ENCODE measurements at regions not wholly inside any gene's neighbourhood (a gene's known extent, or its start where the extent isn't known, plus 50 kb on each side); places are given as distances from the start of the nearest gene placed in this dataset.
"Not testable (repeated sequence)": the region's sequence is repeated elsewhere in the genome, so short reads cannot be mapped to it uniquely, and the experiment has no call there.

GRCh38 chr5:32876791-32877190, 165.7 kb downstream of the NPR3 start:
- TF ChIP-seq EZH2phosphoT487 (IDR thresholded peaks at IDR 0.05; ENCODE audit: borderline replicate concordance, low read length) (no peak), CTCF (IDR thresholded peaks at IDR 0.05; ENCODE audit: low read depth, low read length, poor library complexity, severe bottlenecking) (no peak)
- Histone ChIP-seq H4K20me1 (ENCODE audit: control insufficient read depth, insufficient read depth, low read depth, low read length) (no peaks in the 10 kb centered on the region), H3K27me3 (ENCODE audit: control insufficient read depth, low read length) (no peaks in the 10 kb centered on the region), H3K9me3 (ENCODE audit: control insufficient read depth, insufficient read depth, low read length) (no peaks in the 10 kb centered on the region), H3K36me3 (ENCODE audit: control insufficient read depth, low read length) (no peaks in the 10 kb centered on the region), H3K4me2 (ENCODE audit: low read length) (no peak overlapping the region), H3K4me3 (ENCODE audit: low read length) (no peak overlapping the region), H3K4me1 (ENCODE audit: control insufficient read depth, low read length) (no peaks in the 10 kb centered on the region), H3F3A (ENCODE audit: control insufficient read depth, insufficient read depth) (no peaks in the 10 kb centered on the region), H3K9me2 (replicated peaks; ENCODE audit: control insufficient read depth, low read length) (no peaks in the 10 kb centered on the region), H3K79me2 (ENCODE audit: control insufficient read depth, low read length) (no peaks in the 10 kb centered on the region), H3K27ac (ENCODE audit: low read depth, low read length) (no peak overlapping the region)

- not testable (repeated sequence) for H3K9me3 ChIP-seq (ENCODE audit: control insufficient read depth, insufficient read depth, low read length); H3K27ac ChIP-seq (ENCODE audit: low read depth, low read length); H3F3A ChIP-seq (ENCODE audit: control insufficient read depth, insufficient read depth); H3K4me2 ChIP-seq (ENCODE audit: low read length); H3K36me3 ChIP-seq (ENCODE audit: control insufficient read depth, low read length); H3K4me1 ChIP-seq (ENCODE audit: control insufficient read depth, low read length); H3K4me3 ChIP-seq (ENCODE audit: low read length); H4K20me1 ChIP-seq (ENCODE audit: control insufficient read depth, insufficient read depth, low read depth, low read length); H3K79me2 ChIP-seq (ENCODE audit: control insufficient read depth, low read length); H3K27me3 ChIP-seq (ENCODE audit: control insufficient read depth, low read length); H3K9me2 ChIP-seq (replicated peaks; ENCODE audit: control insufficient read depth, low read length)
These were observed 168.2 kb downstream of the NPR3 start for GRCh38 chr5:32879364-32879763.

GRCh38 chr5:32880796-32881195, 169.7 kb downstream of the NPR3 start:
- H3K36me3 ChIP-seq (ENCODE audit: control insufficient read depth, low read length) = no peaks in the 10 kb centered on the region
- TF ChIP-seq EZH2phosphoT487 (IDR thresholded peaks at IDR 0.05; ENCODE audit: borderline replicate concordance, low read length) (no peak), CTCF (IDR thresholded peaks at IDR 0.05; ENCODE audit: low read depth, low read length, poor library complexity, severe bottlenecking) (no peak)
- no peaks in the 10 kb centered on the region for H3K4me1 ChIP-seq (ENCODE audit: control insufficient read depth, low read length)
- H3F3A ChIP-seq (ENCODE audit: control insufficient read depth, insufficient read depth) = no peaks in the 10 kb centered on the region
- no peak overlapping the region for H3K4me3 ChIP-seq (ENCODE audit: low read length)
- no peaks in the 10 kb centered on the region for H3K9me3 ChIP-seq (ENCODE audit: control insufficient read depth, insufficient read depth, low read length)
- no peak overlapping the region for H3K4me2 ChIP-seq (ENCODE audit: low read length)
- no peaks in the 10 kb centered on the region for H3K27me3 ChIP-seq (ENCODE audit: control insufficient read depth, low read length)
- H3K9me2 ChIP-seq (replicated peaks; ENCODE audit: control insufficient read depth, low read length) = no peaks in the 10 kb centered on the region
- H3K79me2 ChIP-seq (ENCODE audit: control insufficient read depth, low read length) = no peaks in the 10 kb centered on the region
- no peaks in the 10 kb centered on the region for H4K20me1 ChIP-seq (ENCODE audit: control insufficient read depth, insufficient read depth, low read depth, low read length)
- no peak overlapping the region for H3K27ac ChIP-seq (ENCODE audit: low read depth, low read length)

GRCh38 chr5:32887390-32887789, 176.3 kb downstream of the NPR3 start:
- no peaks in the 10 kb centered on the region for H3K9me3 ChIP-seq (ENCODE audit: control insufficient read depth, insufficient read depth, low read length)
- H3K4me1 ChIP-seq (ENCODE audit: control insufficient read depth, low read length) = no peaks in the 10 kb centered on the region
- H3K36me3 ChIP-seq (ENCODE audit: control insufficient read depth, low read length) = no peaks in the 10 kb centered on the region
- H3K27ac ChIP-seq (ENCODE audit: low read depth, low read length) = no peak overlapping the region
- H4K20me1 ChIP-seq (ENCODE audit: control insufficient read depth, insufficient read depth, low read depth, low read length) = no peaks in the 10 kb centered on the region
- no peaks in the 10 kb centered on the region for H3K27me3 ChIP-seq (ENCODE audit: control insufficient read depth, low read length)
- H3F3A ChIP-seq (ENCODE audit: control insufficient read depth, insufficient read depth) = no peaks in the 10 kb centered on the region
- no peak overlapping the region for H3K4me2 ChIP-seq (ENCODE audit: low read length)
- no peaks in the 10 kb centered on the region for H3K79me2 ChIP-seq (ENCODE audit: control insufficient read depth, low read length)
- no peak overlapping the region for H3K4me3 ChIP-seq (ENCODE audit: low read length)
- no peaks in the 10 kb centered on the region for H3K9me2 ChIP-seq (replicated peaks; ENCODE audit: control insufficient read depth, low read length)
- TF ChIP-seq CTCF (IDR thresholded peaks at IDR 0.05; ENCODE audit: low read depth, low read length, poor library complexity, severe bottlenecking) (no peak), EZH2phosphoT487 (IDR thresholded peaks at IDR 0.05; ENCODE audit: borderline replicate concordance, low read length) (no peak)

Data from DOHH2 (cell line).